OCI-LY3 (cell line): ENCODE measurements at regions not wholly inside any gene's neighbourhood (a gene's known extent, or its start where the extent isn't known, plus 50 kb on each side); places are given as distances from the start of the nearest gene placed in this dataset.

Source experiments
- CTCF ChIP-seq: fragments of 200-600, 300-600 bp; sonication (generic); IDR thresholded peaks from 2 replicates; pipeline ENCODE4 v1.5.1; 2014; ENCODE audit warnings: antibody characterized with exemption, low read length, low read depth
- EZH2phosphoT487 ChIP-seq: fragments of 200-600 bp; shearing (Covaris generic); IDR thresholded peaks from 2 replicates; pipeline ENCODE4 v1.6.1; 2018; ENCODE audit warnings: antibody characterized with exemption, mixed run types, low read depth

- TF ChIP-seq CTCF (no peak), EZH2phosphoT487 (no peak)
Measured at GRCh38 chr3:168162172-168162571, 66.4 kb upstream of the GOLIM4 start.
